GM21737 (cell line): ENCODE measurements at regions not wholly inside any gene's neighbourhood (a gene's known extent, or its start where the extent isn't known, plus 50 kb on each side); places are given as distances from the start of the nearest gene placed in this dataset.
A peak's percentile ranks its signal among the peaks of the same experiment; 100 is the strongest.
"Not testable (repeated sequence)": the region's sequence is repeated elsewhere in the genome, so short reads cannot be mapped to it uniquely, and the experiment has no call there.

Source experiments
- ATAC-seq: cut with Tn5 transposase; IDR thresholded peaks from one replicate; pipeline ENCODE4 v1.9.1; 2021; ENCODE audit warnings: mild to moderate bottlenecking, moderate library complexity; ENCODE audit not compliant: unreplicated experiment

DNA sequence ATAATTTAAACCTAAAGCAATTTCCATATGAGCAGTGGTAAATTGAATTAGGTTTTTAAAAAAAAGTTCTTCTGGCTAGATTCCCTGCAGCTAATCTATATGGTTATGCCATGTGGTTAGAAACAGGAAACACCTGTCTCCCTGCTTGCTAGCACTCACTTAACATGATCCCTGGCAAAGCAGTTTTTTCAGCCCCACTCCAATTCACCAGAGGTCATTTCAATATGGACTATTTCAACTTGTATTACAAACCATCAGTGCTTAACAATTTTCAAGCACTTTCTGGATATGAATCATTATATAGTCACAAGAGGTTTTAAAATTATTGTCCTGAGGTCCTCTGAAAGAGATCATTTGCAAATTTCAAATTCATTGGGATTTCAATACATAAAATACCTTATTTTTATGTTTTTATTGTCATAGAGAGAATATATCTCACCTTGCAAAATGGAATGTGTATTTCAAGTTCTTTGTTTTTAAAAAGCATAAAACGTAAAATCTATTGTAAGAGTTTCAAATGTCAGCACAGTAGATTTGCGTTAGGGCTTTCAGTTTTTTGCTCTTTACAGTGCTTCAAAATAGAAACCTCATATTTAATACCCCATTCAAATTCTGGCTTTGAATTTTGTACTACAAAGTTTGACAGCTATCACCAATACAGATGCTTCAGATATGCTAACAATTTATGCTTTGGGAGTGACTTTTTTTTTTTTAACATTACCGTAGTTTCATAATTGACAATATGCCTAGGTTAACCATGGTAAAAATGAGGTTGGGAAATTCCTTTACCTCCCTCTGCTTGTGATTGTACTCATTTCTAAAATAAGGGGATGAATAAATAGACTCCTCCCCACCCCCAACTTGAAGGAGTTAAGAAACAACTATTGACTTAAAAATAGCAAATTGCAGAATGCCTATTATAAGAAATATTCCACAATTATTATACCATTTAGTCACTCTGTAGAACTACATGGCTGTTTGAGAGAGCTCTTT, 117.5 kb upstream of the HGF start:
- no peak for ATAC-seq

DNA sequence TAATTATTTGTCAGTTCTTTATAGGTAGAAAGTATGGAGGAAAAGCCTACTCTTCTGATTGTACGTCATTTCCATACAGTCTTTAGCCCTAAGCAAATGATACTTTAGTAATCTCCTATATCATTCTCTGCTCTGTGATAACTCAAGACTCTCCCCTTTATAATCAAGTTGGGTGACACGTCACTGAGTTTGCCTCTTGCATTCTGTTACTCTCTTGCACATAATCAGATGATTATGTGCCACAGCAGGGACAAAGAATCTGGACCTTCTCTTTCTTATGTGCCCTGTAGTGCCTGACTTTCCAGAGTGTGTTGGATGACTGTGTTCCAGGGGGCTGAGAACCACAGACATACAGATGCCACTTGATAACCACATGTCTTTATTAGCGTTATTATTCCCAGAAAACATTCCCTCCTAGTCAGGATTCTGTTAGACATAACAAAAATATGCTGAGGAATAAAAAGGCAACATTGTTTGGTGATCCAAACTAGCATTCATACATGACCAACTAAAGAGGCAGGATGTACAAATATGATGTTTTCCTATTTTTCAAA, 116.4 kb upstream of the HGF start:
- ATAC-seq = no peak

DNA sequence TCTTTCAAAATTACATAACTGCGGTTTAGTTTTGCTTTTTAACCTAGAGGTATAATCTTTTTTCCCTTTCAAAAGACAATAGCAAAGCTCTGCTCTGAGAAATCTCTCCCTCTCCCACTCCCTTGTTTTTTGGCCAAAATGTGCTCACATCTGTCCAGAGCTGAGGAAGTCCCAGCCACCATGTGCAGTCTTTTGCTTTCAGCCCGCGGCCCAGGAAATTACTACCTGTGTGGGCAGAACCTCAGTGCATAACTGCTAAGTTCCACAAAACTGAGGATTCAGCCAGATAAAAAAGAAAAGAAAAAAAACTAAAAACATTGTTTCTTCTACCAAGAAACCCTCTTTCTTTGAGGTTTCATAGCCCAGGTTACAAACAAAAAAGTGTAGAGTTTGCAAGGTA, 115.0 kb upstream of the HGF start:
- no peak for ATAC-seq

DNA sequence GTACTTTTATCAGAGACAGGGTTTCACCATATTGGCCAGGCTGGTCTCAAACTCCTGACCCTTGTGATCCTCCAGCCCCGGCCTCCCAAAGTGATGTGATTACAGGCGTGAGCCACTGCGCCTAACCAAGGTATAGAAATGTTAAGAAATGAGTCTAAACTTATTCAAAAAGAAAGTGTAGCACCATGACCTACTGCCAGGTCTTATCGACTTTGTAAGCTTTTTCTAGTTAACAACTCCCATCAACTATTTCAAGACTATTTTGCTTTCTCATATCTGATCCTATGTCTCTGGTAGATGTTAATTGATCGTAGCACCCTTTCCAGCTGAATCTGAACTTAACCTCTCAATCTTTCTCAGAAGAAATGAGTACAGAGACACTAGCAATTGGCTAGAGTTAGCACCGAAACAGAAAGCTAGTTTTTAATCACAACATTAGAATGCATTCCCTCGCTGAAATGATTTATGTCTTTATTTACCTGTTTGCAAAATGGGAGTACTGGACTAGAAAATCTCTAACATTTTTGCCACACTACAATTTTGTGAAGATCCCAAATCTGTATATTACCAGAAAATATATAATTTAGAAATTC, 114.0 kb upstream of the HGF start:
- ATAC-seq = no peak

DNA sequence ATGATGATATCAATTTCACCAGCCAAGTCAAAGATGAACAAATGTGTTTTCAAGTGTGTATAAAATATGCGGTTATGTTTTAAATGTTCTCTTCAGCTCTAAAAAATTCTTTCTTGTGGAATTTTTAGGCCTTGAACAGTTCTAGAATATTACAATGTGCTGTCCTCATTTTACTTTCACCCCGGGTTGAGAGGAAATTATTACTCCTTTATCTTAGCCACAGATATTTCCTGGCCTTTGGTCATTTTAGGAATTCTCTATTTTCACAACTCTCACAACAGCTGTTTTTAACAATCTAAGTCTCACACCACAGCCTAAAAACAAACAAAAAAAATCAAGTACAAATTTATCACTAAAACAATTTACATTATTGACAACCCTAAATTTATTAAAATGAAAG, 112.2 kb upstream of the HGF start:
- no peak for ATAC-seq

DNA sequence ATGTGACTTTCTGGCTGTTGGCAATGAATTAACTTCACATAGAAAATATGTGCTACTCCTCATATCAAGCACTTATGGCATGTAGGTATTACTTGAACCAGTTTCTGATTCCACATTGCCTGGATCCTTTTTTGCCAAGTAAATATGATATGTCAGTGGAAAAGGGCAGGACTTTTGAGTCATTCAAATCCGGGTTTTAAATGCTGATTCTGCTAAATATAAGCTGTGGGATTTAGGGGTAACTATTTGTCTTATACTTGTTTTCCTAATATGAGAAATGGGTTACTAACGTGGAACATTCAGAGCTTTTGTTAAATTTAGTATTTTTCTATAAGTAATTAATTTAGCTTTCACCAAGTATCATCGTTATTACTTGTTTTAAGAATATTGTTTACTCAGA, 108.0 kb upstream of the HGF start:
- no peak for ATAC-seq

DNA sequence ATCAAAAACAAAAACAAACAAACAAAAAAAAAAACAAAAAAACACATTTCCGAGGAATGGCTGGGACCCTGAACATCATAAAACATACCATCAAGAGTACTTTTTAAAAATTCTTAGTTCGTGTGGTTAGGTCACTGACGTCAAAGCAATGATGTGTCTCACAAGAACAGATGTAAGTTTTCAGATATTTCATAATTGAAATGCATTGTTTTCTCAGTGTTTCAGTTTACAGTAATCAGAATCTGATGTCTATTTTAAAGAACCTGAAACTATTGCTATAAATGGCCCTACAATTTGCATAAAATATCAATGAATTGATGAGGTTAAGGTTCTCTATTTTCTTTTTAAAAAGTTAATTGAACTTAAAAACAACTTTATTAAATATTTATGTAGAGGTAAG, 103.7 kb upstream of the HGF start:
- ATAC-seq = no peak

DNA sequence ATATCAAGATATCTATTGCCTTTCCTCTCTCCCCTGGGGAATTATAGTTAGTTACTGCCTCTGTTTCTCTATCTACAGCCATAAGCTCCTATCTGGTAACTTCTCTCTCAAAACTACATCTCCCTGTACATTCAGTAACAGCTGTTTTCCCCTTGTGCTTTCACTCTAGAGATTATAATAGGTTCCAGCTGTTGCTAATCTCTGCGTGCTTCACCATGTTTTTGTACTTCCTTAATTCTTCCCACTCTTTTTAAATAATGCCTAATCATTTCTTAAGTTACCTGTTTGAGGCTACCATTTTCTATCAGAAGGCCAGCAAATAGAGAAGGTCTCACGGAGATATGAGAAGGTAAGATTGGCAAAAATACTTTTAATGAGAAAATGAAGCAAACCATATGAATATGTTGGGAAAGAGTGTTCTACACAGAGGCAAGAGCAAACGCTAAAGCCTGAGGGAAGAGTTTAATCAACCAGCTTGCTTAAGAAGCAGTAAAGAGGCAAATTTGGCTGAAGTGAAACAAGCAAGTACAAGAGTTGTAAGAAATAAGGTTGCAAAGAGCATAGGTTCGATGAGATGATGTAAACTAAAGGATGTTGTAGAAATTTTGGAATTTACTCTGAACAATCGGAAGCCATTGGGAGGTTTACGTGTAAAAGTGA, 101.9 kb upstream of the HGF start:
- ATAC-seq = no peak

DNA sequence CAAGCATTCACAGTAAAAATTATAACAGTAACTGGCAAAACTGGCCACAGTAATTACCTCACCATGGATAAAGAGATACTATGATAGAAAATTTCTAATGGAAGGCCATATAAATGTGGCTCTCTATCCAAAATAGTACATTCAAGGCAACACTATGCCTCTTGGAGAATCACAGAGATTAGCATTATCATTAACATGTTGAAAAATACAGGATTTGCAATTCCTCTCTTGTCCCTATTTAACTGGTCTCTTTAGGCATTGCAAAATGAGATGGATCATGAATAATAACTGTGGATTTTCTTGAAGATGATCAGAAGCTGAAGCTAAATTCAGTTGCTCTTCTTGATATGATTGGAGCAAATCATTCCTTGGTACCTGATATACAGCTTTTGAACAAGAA, 100.8 kb upstream of the HGF start:
- ATAC-seq = no peak

DNA sequence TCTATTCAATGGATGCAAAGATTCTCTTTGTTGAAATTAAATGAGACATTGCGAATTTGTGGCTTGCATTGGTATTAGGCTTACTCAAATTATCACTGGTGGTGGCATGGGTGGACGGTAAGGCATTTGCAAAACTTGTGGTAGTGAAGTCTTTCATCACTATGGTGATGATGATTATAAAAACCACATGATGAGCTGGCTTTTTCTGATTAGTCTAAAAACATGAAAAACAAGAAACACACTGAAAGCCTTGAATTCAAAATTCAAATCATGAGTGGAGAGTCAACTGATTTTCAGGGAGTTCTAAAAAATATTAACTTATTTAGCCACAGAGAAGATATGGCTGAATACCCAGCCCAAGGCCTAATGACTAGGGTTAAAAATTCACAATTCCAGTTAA, 99.8 kb upstream of the HGF start:
- no peak for ATAC-seq

DNA sequence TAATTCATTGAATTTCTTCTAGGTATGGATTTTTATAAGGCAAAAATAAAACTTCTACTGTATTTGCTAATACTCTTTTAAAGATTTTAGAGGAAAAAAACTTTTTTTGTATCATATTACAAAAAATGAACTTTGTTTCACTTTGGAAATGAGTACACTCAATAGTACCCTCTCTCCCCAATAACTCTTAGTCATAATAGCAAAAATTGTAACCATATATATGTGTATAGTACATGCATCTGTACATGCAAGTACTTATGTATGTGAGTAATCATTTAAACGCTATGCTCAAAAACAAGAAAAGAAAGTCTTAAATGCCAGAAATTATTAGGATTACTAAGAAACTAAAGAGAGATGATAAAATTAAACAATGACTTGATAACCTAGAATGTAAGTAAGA, 95.9 kb upstream of the HGF start:
- ATAC-seq = no peak

DNA sequence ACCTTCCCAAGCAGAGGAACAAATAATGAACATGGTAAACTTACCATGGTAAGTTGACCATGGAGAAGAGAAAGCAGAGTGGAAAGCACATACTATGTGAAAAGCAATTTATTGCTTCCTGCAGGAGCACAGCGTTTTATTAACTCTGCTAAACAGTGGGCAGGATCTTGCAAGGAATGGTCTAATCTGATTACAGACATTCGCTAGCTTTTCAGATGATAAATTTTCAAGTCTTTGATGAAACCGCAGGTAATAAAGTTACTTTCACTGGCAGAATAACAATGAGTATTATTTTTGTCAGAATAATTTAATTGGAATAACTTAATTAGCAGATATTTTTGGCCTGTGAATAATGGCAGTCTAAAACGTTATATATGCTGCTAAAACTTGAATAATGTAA, 89.6 kb upstream of the HGF start:
- no peak for ATAC-seq

DNA sequence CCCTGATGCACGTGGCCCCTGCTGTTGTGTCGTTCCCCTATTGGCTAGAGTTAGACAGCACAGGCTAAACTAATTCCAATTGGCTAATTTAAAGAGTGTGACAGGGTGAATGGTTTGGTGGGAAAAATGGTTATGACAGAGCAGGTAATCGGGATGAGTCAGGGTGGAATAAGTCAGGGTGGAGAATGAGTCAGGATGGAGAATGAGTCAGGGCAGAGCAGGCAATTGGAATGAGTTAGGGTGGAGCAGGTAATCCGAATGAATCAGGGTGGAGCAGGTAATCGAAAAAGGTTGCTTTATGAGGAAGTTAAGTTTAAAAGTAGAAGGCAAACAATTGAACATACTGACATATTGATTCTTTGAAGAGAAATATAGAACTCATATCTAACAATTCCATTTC, 89.0 kb upstream of the HGF start:
- ATAC-seq = not testable (repeated sequence)

DNA sequence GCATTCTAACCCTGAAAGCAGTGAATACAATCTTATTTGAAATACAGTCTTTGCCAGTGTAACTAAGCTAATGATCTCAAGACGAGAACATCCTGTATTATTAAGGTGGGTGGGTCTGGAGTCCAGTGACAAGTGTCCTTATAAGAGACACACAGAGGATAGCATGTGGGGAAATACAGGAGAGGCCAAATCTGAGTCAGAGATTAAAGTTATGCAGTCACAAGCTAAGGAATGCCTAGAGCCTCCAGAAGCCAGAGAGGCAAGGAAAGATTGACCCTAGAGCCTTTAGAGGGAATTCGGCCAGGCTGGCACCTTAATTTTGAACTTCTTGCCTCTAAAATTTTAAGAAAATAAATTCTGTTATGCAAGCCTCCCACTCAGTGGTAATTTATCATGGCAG, 87.5 kb upstream of the HGF start:
- ATAC-seq = no peak

DNA sequence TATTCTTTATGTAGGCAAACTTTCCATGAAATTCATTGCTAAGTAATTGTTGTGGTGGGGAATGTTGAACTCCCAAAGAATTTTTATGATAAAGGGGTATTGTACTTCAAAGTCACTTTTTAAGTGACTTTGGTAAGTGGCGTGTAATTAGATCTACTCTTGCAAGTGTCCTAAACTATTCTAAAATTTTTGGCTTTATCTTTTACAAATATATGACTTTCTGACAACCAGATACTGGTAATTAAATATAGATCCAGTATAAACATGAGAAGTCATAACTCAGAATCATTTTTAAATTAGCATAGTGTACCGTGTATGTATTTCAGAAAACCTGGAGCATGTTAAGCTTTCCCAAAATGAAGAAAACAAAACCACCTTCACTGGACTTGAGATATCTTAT, 84.7 kb upstream of the HGF start:
- ATAC-seq = no peak

DNA sequence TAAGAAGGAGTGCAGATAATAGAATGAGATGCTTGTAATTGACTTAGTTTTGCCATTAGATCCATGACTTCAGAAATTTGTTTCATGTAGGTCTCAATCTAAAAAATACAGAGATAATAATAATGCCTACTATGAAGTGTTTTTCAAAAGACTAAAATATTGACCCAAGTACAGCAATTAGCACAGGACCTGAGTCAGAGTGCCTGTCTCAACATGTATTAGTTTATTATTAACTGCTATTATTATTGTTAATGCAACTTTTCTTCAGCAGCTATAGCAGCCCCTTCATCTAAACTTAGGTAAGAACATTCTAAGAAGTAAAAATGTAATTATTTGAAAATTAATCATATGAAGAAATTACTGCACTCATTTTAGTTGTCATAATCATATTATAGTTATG, 82.9 kb upstream of the HGF start:
- no peak for ATAC-seq

DNA sequence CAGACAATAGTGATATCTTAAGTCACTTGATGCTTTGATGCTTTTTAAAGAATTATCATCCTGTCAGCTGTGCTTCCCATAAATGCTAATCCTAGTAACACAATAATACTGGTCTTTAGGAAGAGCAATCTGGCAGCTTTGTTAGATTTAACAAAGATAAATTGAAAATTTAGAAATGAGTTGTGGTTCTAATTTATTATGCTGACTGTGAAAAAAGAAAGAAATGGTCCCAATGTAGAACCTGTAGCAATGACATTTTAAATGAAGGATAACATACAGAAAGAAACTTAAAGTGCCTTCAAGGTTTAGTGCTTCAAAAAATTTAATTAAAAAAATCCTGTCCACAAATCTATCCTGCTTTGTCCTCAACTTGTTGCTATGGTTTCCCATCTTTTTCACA, 81.6 kb upstream of the HGF start:
- no peak for ATAC-seq

DNA sequence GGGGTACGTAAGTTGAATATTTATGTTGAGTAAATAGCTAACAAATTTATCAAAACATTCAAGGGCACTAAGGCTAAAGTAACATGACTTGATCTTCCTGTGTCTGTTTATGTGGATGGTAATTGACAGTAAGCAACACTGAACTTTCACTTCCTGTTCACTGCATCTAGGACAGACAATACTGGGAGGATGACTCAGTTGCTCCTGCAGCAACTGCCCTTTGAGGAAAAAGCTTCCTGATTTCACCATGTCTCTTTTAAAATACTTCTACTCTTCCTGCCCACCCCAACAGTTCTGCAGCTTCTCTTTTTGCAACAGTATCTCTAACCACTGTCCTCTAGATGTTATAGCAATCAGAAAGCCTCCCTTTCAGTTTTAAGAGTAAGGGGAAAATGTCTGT, 76.6 kb upstream of the HGF start:
- ATAC-seq = peak; percentile 54

DNA sequence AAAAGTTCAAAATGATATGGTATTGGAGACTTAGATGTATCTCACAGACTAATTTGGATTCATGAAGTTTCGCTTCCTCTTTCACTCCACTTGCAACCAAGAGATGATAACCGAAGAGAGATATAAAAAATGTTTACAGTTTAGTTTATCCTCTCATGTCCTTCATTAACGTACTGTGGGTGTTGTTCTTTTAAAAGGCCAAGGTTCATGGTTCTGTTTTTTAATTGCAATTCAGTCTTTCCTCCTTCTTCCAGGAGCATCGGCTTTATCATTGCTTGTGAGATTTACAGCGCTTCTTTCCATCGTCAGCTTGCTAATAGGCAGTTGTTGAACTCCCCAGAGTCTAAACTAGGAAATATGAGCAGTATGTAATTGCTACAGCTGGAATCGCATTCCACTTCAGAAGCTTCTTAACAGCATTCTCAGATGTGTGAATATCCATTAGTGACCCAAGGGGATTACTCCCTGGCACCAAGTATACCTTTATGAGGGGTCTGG, 75.9 kb upstream of the HGF start:
- no peak for ATAC-seq

DNA sequence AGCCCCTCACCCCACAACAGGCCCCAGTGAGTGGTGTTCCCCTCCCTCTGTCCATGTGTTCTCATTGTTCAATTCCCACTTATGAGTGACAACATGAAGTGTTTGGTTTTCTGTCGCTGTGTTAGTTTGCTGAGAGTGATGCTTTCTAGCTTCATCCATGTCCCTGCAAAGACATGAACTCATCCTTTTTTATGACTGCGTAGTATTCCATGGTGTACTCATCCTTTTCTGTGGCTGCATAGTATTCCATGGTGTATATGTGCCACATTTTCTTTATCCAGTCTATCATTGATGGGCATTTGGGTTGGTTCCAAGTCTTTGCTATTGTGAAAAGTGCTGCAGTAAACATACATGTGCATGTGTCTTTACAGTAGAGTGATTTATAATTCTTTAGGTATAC, 73.8 kb upstream of the HGF start:
- ATAC-seq = not testable (repeated sequence)

DNA sequence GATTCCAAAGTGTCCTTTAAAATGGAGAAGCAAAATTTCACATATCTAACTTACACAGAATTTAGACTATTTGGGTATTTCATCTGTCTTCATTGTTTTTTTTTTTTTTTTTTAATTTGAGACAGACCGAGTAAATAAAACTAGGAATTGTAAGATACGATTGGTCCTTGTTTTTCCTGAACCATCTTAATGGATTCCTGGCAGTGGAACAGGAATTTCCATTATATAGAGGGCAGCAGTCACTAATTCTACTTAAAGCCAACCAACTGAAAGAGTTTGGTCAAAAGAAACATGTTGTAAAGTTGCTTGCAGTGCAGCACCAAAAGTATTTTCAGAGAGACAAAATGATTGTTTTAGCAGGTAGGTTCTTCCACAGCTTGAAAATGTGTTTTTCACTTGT, 72.5 kb upstream of the HGF start:
- no peak for ATAC-seq
